BJ (cell line): ENCODE measurements at regions not wholly inside any gene's neighbourhood (a gene's known extent, or its start where the extent isn't known, plus 50 kb on each side); places are given as distances from the start of the nearest gene placed in this dataset.

Source experiments
- CTCF ChIA-PET: fragments of 350-600 bp; formaldehyde crosslinking; extraction: SDS; loops from one replicate; lab custom pipeline; 2021; ENCODE audit warnings: antibody characterized with exemption, inconsistent platforms; lab: Yijun Ruan, JAX
- POLR2A ChIA-PET: fragments of 300-600 bp; sonication (Branson Sonifier 250); formaldehyde crosslinking; extraction: SDS; loops from one replicate; lab custom pipeline; 2021; ENCODE audit warnings: antibody characterized with exemption; lab: Charles Lee
- DNase-seq: peaks from one replicate; pipeline ENCODE4 v3.0.0-alpha.2; 2011; ENCODE audit warnings: low read depth
- H3K27me3 ChIP-seq: 2 replicates; pipeline ENCODE4 v1.6.0; 2011; ENCODE audit warnings: low read length; ENCODE audit not compliant: control insufficient read depth, insufficient read depth
- H3K36me3 ChIP-seq: 2 replicates; pipeline ENCODE4 v1.5.1; 2011; ENCODE audit warnings: low read length; ENCODE audit not compliant: control insufficient read depth, insufficient read depth
- H3K4me3 ChIP-seq: 2 replicates; pipeline ENCODE4 v1.5.1; 2011; ENCODE audit warnings: low read depth, mild to moderate bottlenecking, control low read depth, low read length
- CTCF ChIP-seq: IDR thresholded peaks from 2 replicates; pipeline ENCODE4 v1.5.1; 2011; ENCODE audit warnings: low read depth, mild to moderate bottlenecking, control low read depth, inconsistent platforms, low read length, moderate library complexity; ENCODE audit not compliant: insufficient read depth

- no peak for DNase-seq
- ChIA-PET CTCF (no interaction called here), POLR2A (no interaction called here)
- no peak for TF ChIP-seq CTCF
- H3K36me3 ChIP-seq = no peaks in the 10 kb centered on the region
- peaks cover 10% of the 10 kb centered on the region for H3K27me3 ChIP-seq
- H3K4me3 ChIP-seq = no peak overlapping the region
Observed at GRCh38 chr6:33952016-33952415, 148.2 kb upstream of the MLN start.

DNA sequence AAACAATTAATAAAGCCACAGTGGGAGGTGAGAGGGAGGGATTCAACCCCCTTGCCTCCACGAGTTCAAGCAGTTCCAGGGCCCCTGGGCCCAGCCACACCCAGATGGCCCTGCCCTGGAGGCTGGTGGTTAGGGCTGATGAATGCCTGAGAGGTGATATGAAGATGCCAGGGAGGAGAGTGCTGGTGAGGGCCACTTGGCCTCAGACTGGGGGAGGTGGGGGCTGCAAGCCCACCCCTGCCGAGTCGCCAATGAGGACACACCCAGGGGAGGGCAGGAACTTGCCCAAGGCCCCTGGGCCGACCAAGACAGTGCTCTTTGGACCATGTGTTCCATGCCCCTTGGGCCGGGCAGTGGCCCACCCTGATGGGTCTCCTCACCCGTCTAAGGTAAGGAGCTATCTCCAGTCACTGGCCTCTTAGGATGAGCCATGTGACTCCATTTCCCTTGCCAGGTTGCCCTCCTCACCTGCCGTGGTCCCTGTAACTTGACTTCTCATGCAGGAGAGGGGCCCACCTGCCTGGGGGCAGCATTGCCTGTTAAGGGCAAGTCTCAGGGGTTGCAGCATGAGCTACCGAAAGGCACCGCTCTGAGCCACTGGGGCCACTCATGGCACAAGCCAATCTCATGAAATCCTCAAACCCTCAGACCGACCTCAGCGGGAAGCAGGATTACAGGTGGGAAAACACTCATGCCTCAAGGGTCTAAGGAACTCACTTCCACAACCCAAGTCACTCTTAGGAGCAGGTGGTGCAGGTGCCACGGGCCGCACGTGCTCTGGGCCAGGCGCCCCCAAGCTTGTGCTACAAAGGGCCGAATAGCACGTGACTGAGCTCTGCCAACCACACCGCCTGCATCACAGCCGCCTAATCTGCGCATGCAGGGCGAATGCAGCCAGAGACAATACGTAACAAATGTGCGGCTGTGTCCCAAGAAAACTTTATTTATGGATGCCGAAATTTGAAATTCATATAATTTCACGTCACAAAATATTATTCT is 147.4 kb upstream of the MLN start:
- no peak overlapping the region for H3K4me3 ChIP-seq
- no peak for DNase-seq
- POLR2A ChIA-PET = no interaction called here
- H3K36me3 ChIP-seq = no peaks in the 10 kb centered on the region
- TF ChIP-seq CTCF = no peak
- CTCF ChIA-PET = no interaction called here
- peaks cover 11% of the 10 kb centered on the region for H3K27me3 ChIP-seq

DNA sequence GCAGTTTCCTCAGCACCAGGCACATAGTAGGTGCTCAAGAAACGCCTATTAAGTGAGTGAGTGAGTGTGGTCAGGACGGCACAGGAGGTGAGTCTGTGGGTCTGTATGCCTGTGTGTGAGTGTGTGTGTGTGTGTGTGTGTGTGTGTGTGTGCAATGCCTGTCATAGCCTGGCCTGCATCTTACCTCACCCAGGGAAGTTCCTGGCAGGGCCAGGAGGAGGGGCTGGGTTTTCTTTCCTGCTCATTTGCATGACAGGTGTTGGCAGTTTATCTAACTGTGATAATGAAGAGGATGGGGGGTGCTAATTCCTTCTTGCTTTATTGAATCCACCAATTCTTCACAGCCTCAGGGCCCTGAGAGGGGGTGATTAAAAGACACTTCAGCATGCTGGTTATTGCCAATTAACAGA is 146.7 kb upstream of the MLN start:
- H3K4me3 ChIP-seq = no peak overlapping the region
- no peaks in the 10 kb centered on the region for H3K36me3 ChIP-seq
- POLR2A ChIA-PET = no interaction called here
- CTCF ChIA-PET = interaction anchor here (3.0 kb wide), 1 partner anchor 8 kb away, joined by 11 read pairs; no protein-coding TSS in a partner anchor
- no peak for DNase-seq
- no peak for TF ChIP-seq CTCF
- H3K27me3 ChIP-seq = peaks cover 13% of the 10 kb centered on the region

DNA sequence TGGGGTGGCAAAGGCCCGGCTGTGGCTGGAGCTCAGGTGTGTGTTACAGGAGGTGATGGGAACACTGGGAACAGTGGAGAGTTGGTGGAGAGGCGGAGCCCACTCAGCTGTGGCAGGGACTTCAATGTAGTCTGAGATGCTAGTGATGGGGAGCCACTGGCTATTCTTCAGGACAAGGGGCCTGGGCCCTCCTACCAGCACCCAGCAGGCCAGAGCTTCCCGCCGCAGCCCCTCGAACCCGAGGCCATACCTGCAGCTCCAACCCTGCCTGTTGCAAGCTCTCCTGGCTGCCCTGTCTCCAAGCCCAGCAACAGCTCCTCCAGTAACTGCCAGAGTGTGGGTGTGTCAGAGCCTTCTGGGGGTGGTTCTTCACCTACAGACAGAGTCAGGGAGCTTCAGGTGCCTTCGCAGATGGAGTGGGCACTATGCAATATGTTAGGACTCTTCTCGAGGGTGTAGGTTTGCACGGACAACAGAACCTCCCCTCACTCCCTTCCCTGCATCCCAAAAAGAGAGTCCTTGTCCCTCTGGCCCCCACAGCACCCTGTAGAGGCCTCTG is 146.2 kb upstream of the MLN start:
- no peaks in the 10 kb centered on the region for H3K36me3 ChIP-seq
- H3K27me3 ChIP-seq = peaks cover 10% of the 10 kb centered on the region
- H3K4me3 ChIP-seq = no peak overlapping the region
- ChIA-PET POLR2A (no interaction called here), CTCF (interaction anchor here (3.0 kb wide), 1 partner anchor 9 kb away, joined by 11 read pairs; no protein-coding TSS in a partner anchor)
- no peak for DNase-seq
- no peak for TF ChIP-seq CTCF

DNA sequence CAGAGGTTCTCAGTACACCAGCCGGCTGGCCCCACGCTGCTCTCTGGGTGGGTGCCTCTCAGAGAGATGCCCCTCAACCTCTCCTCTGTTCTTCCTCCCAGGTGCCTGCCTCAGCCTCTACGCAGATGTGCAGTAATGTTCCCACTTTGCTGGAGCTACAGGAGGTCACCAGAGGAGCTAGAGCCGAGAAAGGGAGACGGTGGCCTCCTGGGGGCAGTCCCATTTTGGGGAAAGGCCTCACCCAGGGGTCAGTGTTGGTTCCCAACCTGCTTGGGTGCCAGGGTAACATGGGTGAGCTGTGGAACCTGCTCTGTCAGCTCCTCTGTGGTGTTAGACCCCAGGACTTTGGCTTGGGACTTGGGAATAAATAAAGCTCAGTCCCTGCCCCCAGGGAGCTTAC is 145.3 kb upstream of the MLN start:
- CTCF ChIA-PET = interaction anchor here (3.0 kb wide), 1 partner anchor 10 kb away, joined by 11 read pairs; no protein-coding TSS in a partner anchor
- POLR2A ChIA-PET = no interaction called here
- no peak for DNase-seq
- TF ChIP-seq CTCF = no peak
- peaks cover 11% of the 10 kb centered on the region for H3K27me3 ChIP-seq
- no peak overlapping the region for H3K4me3 ChIP-seq
- no peaks in the 10 kb centered on the region for H3K36me3 ChIP-seq
